ENCODE measurements at regions not wholly inside any gene's neighbourhood (a gene's known extent, or its start where the extent isn't known, plus 50 kb on each side); places are given as distances from the start of the nearest gene placed in this dataset.

- Histone ChIP-seq H3K4me3 (ENCODE audit: low read depth, low read length) (no peak overlapping the region), H3K36me3 (ENCODE audit: insufficient read depth, low read length) (no peaks in the 10 kb centered on the region), H3K4me1 (ENCODE audit: control insufficient read depth, insufficient read depth, low read length, unreplicated experiment) (no peaks in the 10 kb centered on the region), H3K27ac (ENCODE audit: low read depth, low read length) (no peak overlapping the region), H3K79me2 (ENCODE audit: control insufficient read depth, insufficient read depth, low read length, unreplicated experiment) (no peaks in the 10 kb centered on the region), H3K27me3 (ENCODE audit: insufficient read depth, low read length) (no peaks in the 10 kb centered on the region), H2AFZ (ENCODE audit: low read length, unreplicated experiment) (no peak overlapping the region)
These were observed 399.4 kb upstream of the ITGA1 start for GRCh38 chr5:52388349-52388748.

DNA sequence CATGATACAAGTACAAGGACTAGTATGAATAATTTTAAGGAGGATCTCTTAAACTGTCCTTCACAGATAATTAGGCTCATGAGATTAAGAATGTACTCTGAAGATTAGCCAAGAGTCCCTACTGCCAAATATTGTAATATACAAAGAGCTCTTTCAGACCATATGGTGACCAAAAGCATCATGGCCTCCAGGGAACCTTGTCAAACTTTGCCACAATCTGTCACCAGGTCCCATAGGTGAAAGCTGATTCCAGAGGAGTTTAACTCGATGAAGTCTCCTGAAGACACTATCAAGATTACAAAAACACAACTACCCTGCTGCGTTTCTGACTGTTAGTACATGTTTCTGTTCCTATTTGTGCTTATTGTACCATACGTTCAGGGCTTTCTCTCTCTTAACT, 395.4 kb upstream of the ITGA1 start:
- Histone ChIP-seq H3K36me3 (ENCODE audit: insufficient read depth, low read length) (no peaks in the 10 kb centered on the region), H3K79me2 (ENCODE audit: control insufficient read depth, insufficient read depth, low read length, unreplicated experiment) (no peaks in the 10 kb centered on the region), H2AFZ (ENCODE audit: low read length, unreplicated experiment) (no peak overlapping the region), H3K27ac (ENCODE audit: low read depth, low read length) (no peak overlapping the region), H3K4me3 (ENCODE audit: low read depth, low read length) (no peak overlapping the region), H3K27me3 (ENCODE audit: insufficient read depth, low read length) (no peaks in the 10 kb centered on the region), H3K4me1 (ENCODE audit: control insufficient read depth, insufficient read depth, low read length, unreplicated experiment) (no peaks in the 10 kb centered on the region)

DNA sequence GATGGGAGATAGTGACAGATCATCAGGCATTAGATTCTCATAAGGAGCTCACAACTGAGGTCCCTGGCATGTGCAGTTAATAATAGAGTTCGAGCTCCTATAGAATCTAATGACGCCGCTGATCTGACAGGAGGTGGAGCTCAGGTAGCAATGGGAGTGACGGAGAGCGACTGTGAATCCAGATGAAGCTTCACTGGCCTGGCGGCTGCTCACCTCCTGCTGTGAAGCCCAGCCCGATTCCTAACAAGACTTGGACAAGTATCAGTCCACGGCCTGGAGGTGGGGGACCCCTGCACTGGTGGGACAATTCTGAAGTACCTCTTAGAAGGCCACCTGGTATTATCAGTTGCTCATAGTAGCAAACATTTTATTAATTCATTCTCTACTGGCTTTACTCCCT, 377.9 kb upstream of the ITGA1 start:
- Histone ChIP-seq H3K36me3 (ENCODE audit: insufficient read depth, low read length) (no peaks in the 10 kb centered on the region), H3K4me1 (ENCODE audit: control insufficient read depth, insufficient read depth, low read length, unreplicated experiment) (no peaks in the 10 kb centered on the region), H3K4me3 (ENCODE audit: low read depth, low read length) (no peak overlapping the region), H2AFZ (ENCODE audit: low read length, unreplicated experiment) (no peak overlapping the region), H3K27ac (ENCODE audit: low read depth, low read length) (no peak overlapping the region), H3K79me2 (ENCODE audit: control insufficient read depth, insufficient read depth, low read length, unreplicated experiment) (no peaks in the 10 kb centered on the region), H3K27me3 (ENCODE audit: insufficient read depth, low read length) (no peaks in the 10 kb centered on the region)

DNA sequence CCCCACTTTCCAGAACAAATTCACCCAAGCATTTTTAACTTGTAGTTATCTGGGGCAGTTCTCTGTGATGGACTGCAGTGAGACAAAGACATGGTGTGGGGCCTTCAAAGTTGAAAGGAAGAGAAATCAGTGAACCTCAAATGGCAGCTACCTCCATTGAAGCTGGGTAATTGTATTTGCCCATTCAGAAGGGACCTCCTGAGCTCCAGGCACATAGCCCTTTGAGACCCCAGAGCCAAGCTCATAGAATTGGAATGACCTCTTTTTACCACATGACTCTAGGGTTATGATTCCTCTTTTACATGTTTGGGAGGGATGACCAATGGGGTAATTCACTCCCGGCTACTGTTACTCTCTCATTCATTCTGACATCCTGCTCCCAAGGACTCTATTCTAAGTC, 368.4 kb upstream of the ITGA1 start:
- no peaks in the 10 kb centered on the region for H3K79me2 ChIP-seq (ENCODE audit: control insufficient read depth, insufficient read depth, low read length, unreplicated experiment)
- no peak overlapping the region for H3K27ac ChIP-seq (ENCODE audit: low read depth, low read length)
- H3K36me3 ChIP-seq (ENCODE audit: insufficient read depth, low read length): no peaks in the 10 kb centered on the region
- no peaks in the 10 kb centered on the region for H3K27me3 ChIP-seq (ENCODE audit: insufficient read depth, low read length)
- no peaks in the 10 kb centered on the region for H3K4me1 ChIP-seq (ENCODE audit: control insufficient read depth, insufficient read depth, low read length, unreplicated experiment)
- H2AFZ ChIP-seq (ENCODE audit: low read length, unreplicated experiment): no peak overlapping the region
- H3K4me3 ChIP-seq (ENCODE audit: low read depth, low read length): no peak overlapping the region

GRCh38 chr5:52427615-52428014, 360.1 kb upstream of the ITGA1 start:
- H3K4me1 ChIP-seq (ENCODE audit: control insufficient read depth, insufficient read depth, low read length, unreplicated experiment): no peaks in the 10 kb centered on the region
- H3K36me3 ChIP-seq (ENCODE audit: insufficient read depth, low read length): no peaks in the 10 kb centered on the region
- no peak overlapping the region for H3K4me3 ChIP-seq (ENCODE audit: low read depth, low read length)
- no peak overlapping the region for H2AFZ ChIP-seq (ENCODE audit: low read length, unreplicated experiment)
- H3K27ac ChIP-seq (ENCODE audit: low read depth, low read length): no peak overlapping the region
- no peaks in the 10 kb centered on the region for H3K27me3 ChIP-seq (ENCODE audit: insufficient read depth, low read length)
- no peaks in the 10 kb centered on the region for H3K79me2 ChIP-seq (ENCODE audit: control insufficient read depth, insufficient read depth, low read length, unreplicated experiment)

GRCh38 chr5:52428977-52429489, 358.7 kb upstream of the ITGA1 start:
- Histone ChIP-seq H2AFZ (ENCODE audit: low read length, unreplicated experiment) (no peak overlapping the region), H3K4me1 (ENCODE audit: control insufficient read depth, insufficient read depth, low read length, unreplicated experiment) (no peaks in the 10 kb centered on the region), H3K36me3 (ENCODE audit: insufficient read depth, low read length) (no peaks in the 10 kb centered on the region), H3K79me2 (ENCODE audit: control insufficient read depth, insufficient read depth, low read length, unreplicated experiment) (no peaks in the 10 kb centered on the region), H3K27me3 (ENCODE audit: insufficient read depth, low read length) (no peaks in the 10 kb centered on the region), H3K27ac (ENCODE audit: low read depth, low read length) (no peak overlapping the region), H3K4me3 (ENCODE audit: low read depth, low read length) (no peak overlapping the region)

DNA sequence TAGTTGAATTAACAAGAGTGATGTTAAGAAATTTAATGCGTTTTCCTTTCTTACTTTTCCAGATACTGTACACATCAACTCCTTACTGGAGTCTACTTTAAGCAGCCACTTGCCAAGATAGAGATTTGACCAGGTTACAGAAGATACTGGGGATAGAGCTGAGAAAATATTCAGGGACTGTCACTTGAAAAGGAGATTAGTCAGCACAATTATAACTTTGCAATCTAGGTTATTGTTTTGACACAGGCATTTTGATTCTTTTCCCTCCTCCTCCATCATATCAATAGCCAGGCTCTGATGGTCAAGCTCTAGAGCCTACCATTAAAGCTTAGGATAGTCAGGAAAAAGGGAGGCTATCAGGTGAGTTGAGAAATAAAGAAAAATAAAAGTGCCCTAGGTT, 345.9 kb upstream of the ITGA1 start:
- H3K4me3 ChIP-seq (ENCODE audit: low read depth, low read length): no peak overlapping the region
- no peak overlapping the region for H3K27ac ChIP-seq (ENCODE audit: low read depth, low read length)
- H3K79me2 ChIP-seq (ENCODE audit: control insufficient read depth, insufficient read depth, low read length, unreplicated experiment): no peaks in the 10 kb centered on the region
- H3K36me3 ChIP-seq (ENCODE audit: insufficient read depth, low read length): no peaks in the 10 kb centered on the region
- H2AFZ ChIP-seq (ENCODE audit: low read length, unreplicated experiment): no peak overlapping the region
- no peaks in the 10 kb centered on the region for H3K27me3 ChIP-seq (ENCODE audit: insufficient read depth, low read length)
- H3K4me1 ChIP-seq (ENCODE audit: control insufficient read depth, insufficient read depth, low read length, unreplicated experiment): no peaks in the 10 kb centered on the region

- H3K4me1 ChIP-seq (ENCODE audit: control insufficient read depth, insufficient read depth, low read length, unreplicated experiment): no peaks in the 10 kb centered on the region
- no peak overlapping the region for H2AFZ ChIP-seq (ENCODE audit: low read length, unreplicated experiment)
- no peaks in the 10 kb centered on the region for H3K79me2 ChIP-seq (ENCODE audit: control insufficient read depth, insufficient read depth, low read length, unreplicated experiment)
- H3K4me3 ChIP-seq (ENCODE audit: low read depth, low read length): no peak overlapping the region
- no peaks in the 10 kb centered on the region for H3K27me3 ChIP-seq (ENCODE audit: insufficient read depth, low read length)
- no peak overlapping the region for H3K27ac ChIP-seq (ENCODE audit: low read depth, low read length)
- H3K36me3 ChIP-seq (ENCODE audit: insufficient read depth, low read length): no peaks in the 10 kb centered on the region
These were observed 344.5 kb upstream of the ITGA1 start for GRCh38 chr5:52443187-52443586.

DNA sequence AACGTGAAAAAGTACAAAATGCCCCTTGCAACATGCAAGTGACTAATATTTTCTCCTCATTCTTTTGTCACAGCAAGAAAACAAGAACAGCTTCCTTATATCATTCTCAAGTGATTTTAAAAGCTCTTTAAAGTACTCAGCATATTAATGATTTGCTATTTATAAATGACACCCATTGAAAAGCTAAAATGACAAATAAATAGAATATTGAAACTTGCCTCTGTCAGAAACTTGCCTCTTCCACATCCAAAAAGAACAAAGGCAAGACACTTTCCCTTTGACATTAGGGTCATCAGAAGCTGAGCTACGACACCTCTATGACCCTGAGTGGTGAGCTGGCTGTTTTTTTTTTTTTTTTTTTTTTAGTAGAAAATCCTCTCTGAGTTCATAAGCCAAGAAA, 339.6 kb upstream of the ITGA1 start:
- Histone ChIP-seq H3K4me3 (ENCODE audit: low read depth, low read length) (no peak overlapping the region), H3K79me2 (ENCODE audit: control insufficient read depth, insufficient read depth, low read length, unreplicated experiment) (no peaks in the 10 kb centered on the region), H3K27ac (ENCODE audit: low read depth, low read length) (no peak overlapping the region), H3K27me3 (ENCODE audit: insufficient read depth, low read length) (no peaks in the 10 kb centered on the region), H2AFZ (ENCODE audit: low read length, unreplicated experiment) (no peak overlapping the region), H3K36me3 (ENCODE audit: insufficient read depth, low read length) (no peaks in the 10 kb centered on the region), H3K4me1 (ENCODE audit: control insufficient read depth, insufficient read depth, low read length, unreplicated experiment) (no peaks in the 10 kb centered on the region)

GRCh38 chr5:52449516-52449915, 338.2 kb upstream of the ITGA1 start:
- Histone ChIP-seq H3K27me3 (ENCODE audit: insufficient read depth, low read length) (no peaks in the 10 kb centered on the region), H2AFZ (ENCODE audit: low read length, unreplicated experiment) (no peak overlapping the region), H3K4me1 (ENCODE audit: control insufficient read depth, insufficient read depth, low read length, unreplicated experiment) (no peaks in the 10 kb centered on the region), H3K79me2 (ENCODE audit: control insufficient read depth, insufficient read depth, low read length, unreplicated experiment) (no peaks in the 10 kb centered on the region), H3K4me3 (ENCODE audit: low read depth, low read length) (no peak overlapping the region), H3K27ac (ENCODE audit: low read depth, low read length) (no peak overlapping the region), H3K36me3 (ENCODE audit: insufficient read depth, low read length) (no peaks in the 10 kb centered on the region)

DNA sequence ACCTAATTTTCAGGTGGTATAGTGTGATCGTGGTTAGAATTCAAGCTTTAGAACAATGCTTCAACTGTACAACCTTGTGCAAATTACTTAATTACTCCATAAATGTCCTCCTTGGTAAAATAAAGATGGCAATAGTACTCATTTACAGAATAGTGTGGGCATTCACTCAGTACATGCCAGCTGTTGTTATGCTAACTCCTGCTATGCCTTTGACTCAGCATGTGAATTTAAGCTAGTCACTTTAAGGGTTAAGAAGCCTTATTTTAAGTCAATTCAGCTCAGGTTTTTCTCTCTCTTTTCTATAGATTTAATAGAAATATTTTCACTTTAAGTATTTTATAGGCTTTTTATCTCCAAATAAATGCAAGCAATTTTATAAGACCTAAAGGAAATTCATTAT, 335.6 kb upstream of the ITGA1 start:
- H3K27me3 ChIP-seq (ENCODE audit: insufficient read depth, low read length): no peaks in the 10 kb centered on the region
- no peak overlapping the region for H2AFZ ChIP-seq (ENCODE audit: low read length, unreplicated experiment)
- H3K36me3 ChIP-seq (ENCODE audit: insufficient read depth, low read length): no peaks in the 10 kb centered on the region
- H3K4me3 ChIP-seq (ENCODE audit: low read depth, low read length): no peak overlapping the region
- H3K27ac ChIP-seq (ENCODE audit: low read depth, low read length): no peak overlapping the region
- no peaks in the 10 kb centered on the region for H3K79me2 ChIP-seq (ENCODE audit: control insufficient read depth, insufficient read depth, low read length, unreplicated experiment)
- no peaks in the 10 kb centered on the region for H3K4me1 ChIP-seq (ENCODE audit: control insufficient read depth, insufficient read depth, low read length, unreplicated experiment)

Measured in ACC112 (cell line).